GM12878 (cell line): ENCODE measurements at regions not wholly inside any gene's neighbourhood (a gene's known extent, or its start where the extent isn't known, plus 50 kb on each side); places are given as distances from the start of the nearest gene placed in this dataset.

ENCODE experiments used
- CREB1 ChIP-seq: IDR thresholded peaks from 2 replicates; pipeline ENCODE4 v1.6.1; 2012; ENCODE audit warnings: low read depth, mild to moderate bottlenecking, inconsistent platforms
- MTA3 ChIP-seq: IDR thresholded peaks from 2 replicates; pipeline ENCODE4 v1.6.1; 2012; ENCODE audit warnings: low read length, inconsistent platforms, borderline replicate concordance
- POLR2AphosphoS5 ChIP-seq: IDR thresholded peaks from 2 replicates; pipeline ENCODE4 v1.6.1; 2011; ENCODE audit warnings: mild to moderate bottlenecking, low read length, inconsistent platforms
- RCOR1 ChIP-seq: conservative IDR thresholded peaks from 2 replicates; pipeline ENCODE4 v1.6.1; 2012; ENCODE audit warnings: low read depth, low read length, improper control_type of control experiment
- ZNF274 ChIP-seq: IDR thresholded peaks from one replicate; pipeline ENCODE4 v1.8.0; 2011; ENCODE audit not compliant: insufficient read length, insufficient read depth

GRCh38 chr12:115235880-115236279, 551.9 kb upstream of the TBX3 start:
- TF ChIP-seq POLR2AphosphoS5 = no peak
- no peak for TF ChIP-seq MTA3
- TF ChIP-seq ZNF274 = no peak
- no peak for TF ChIP-seq CREB1
- TF ChIP-seq RCOR1 = no peak
